MM.1S (cell line): ENCODE measurements at regions not wholly inside any gene's neighbourhood (a gene's known extent, or its start where the extent isn't known, plus 50 kb on each side); places are given as distances from the start of the nearest gene placed in this dataset.
"Not testable (repeated sequence)": the region's sequence is repeated elsewhere in the genome, so short reads cannot be mapped to it uniquely, and the experiment has no call there.

Source experiments
- DNase-seq: peaks from one replicate; pipeline ENCODE4 v3.0.0-alpha.2; 2015
- H2AFZ ChIP-seq: fragments of 300-600 bp; sonication (generic); 2 replicates; pipeline ENCODE4 v1.6.0; 2016; ENCODE audit warnings: antibody characterized with exemption, low read length
- H3F3A ChIP-seq: fragments of 300-600 bp; sonication (generic); 2 replicates; pipeline ENCODE4 v1.6.1; 2016; ENCODE audit warnings: mild to moderate bottlenecking, antibody characterized with exemption, low read length, moderate library complexity, mixed read lengths; ENCODE audit not compliant: insufficient read depth
- H3K27ac ChIP-seq: fragments of 300-600 bp; sonication (generic); 2 replicates; pipeline ENCODE4 v1.5.1; 2016; ENCODE audit warnings: mild to moderate bottlenecking, low read length
- H3K27me3 ChIP-seq: fragments of 300-600 bp; sonication (generic); replicated peaks from 2 replicates; pipeline ENCODE4 v1.6.0; 2016; ENCODE audit warnings: low read length; ENCODE audit not compliant: insufficient read depth
- H3K36me3 ChIP-seq: fragments of 300-600 bp; sonication (generic); replicated peaks from 2 replicates; pipeline ENCODE4 v1.6.1; 2016; ENCODE audit warnings: mild to moderate bottlenecking, low read length, mixed read lengths; ENCODE audit not compliant: insufficient read depth
- H3K4me1 ChIP-seq: fragments of 300-600 bp; sonication (generic); 2 replicates; pipeline ENCODE4 v1.6.1; 2016; ENCODE audit warnings: low read length, mixed read lengths
- H3K4me2 ChIP-seq: fragments of 300-600 bp; sonication (generic); 2 replicates; pipeline ENCODE4 v1.6.0; 2016; ENCODE audit warnings: low read depth, low read length
- H3K4me3 ChIP-seq: fragments of 300-600 bp; sonication (generic); 2 replicates; pipeline ENCODE4 v1.5.1; 2016; ENCODE audit warnings: low read length, mixed read lengths
- H3K79me2 ChIP-seq: fragments of 300-600 bp; sonication (generic); 2 replicates; pipeline ENCODE4 v1.6.1; 2016; ENCODE audit warnings: mixed run types, low read length, mixed read lengths
- H3K9ac ChIP-seq: fragments of 300-600 bp; sonication (generic); 2 replicates; pipeline ENCODE4 v1.6.1; 2016; ENCODE audit warnings: low read length, mixed read lengths
- H3K9me2 ChIP-seq: fragments of 300-600 bp; sonication (generic); replicated peaks from 2 replicates; pipeline ENCODE4 v1.6.1; 2016; ENCODE audit warnings: mild to moderate bottlenecking, low read length, mixed read lengths; ENCODE audit not compliant: insufficient read depth
- H3K9me3 ChIP-seq: fragments of 300-600 bp; sonication (generic); replicated peaks from 2 replicates; pipeline ENCODE4 v1.6.1; 2016; ENCODE audit warnings: mild to moderate bottlenecking, low read length, mixed read lengths; ENCODE audit not compliant: insufficient read depth
- H4K20me1 ChIP-seq: fragments of 300-600 bp; sonication (generic); 2 replicates; pipeline ENCODE4 v1.6.1; 2016; ENCODE audit warnings: mild to moderate bottlenecking, low read length, moderate library complexity, mixed read lengths; ENCODE audit not compliant: insufficient read depth
- CTCF ChIP-seq: fragments of 300-600 bp; sonication (generic); IDR thresholded peaks from 2 replicates; pipeline ENCODE4 v1.5.1; 2016; ENCODE audit warnings: antibody characterized with exemption, low read length, mixed read lengths
- EZH2 ChIP-seq: fragments of 300-600 bp; sonication (generic); optimal IDR thresholded peaks from 2 replicates; pipeline ENCODE3; 2017; ENCODE audit warnings: low read depth, mild to moderate bottlenecking, antibody characterized with exemption, low read length, mixed read lengths
- EZH2phosphoT487 ChIP-seq: fragments of 300-600 bp; sonication (generic); IDR thresholded peaks from 2 replicates; pipeline ENCODE4 v1.6.1; 2018; ENCODE audit warnings: antibody characterized with exemption, low read length

GRCh38 chr5:111626473-111627148 is 114.3 kb upstream of the STARD4 start:
- H3K9me3 ChIP-seq, result no peaks in the 10 kb centered on the region
- no peak overlapping the region for H3K27ac ChIP-seq
- no peaks in the 10 kb centered on the region for H3K79me2 ChIP-seq
- no peaks in the 10 kb centered on the region for H3F3A ChIP-seq
- DNase-seq, result no peak
- no peak overlapping the region for H3K4me2 ChIP-seq
- no peaks in the 10 kb centered on the region for H3K4me1 ChIP-seq
- no peaks in the 10 kb centered on the region for H3K36me3 ChIP-seq
- TF ChIP-seq EZH2phosphoT487 (no peak), CTCF (no peak), EZH2 (no peak)
- H2AFZ ChIP-seq, result no peak overlapping the region
- no peaks in the 10 kb centered on the region for H4K20me1 ChIP-seq
- H3K27me3 ChIP-seq, result no peaks in the 10 kb centered on the region
- no peak overlapping the region for H3K4me3 ChIP-seq
- H3K9ac ChIP-seq, result no peak overlapping the region
- H3K9me2 ChIP-seq, result no peaks in the 10 kb centered on the region

GRCh38 chr5:111618623-111619271 is 106.4 kb upstream of the STARD4 start:
- no peaks in the 10 kb centered on the region for H3K36me3 ChIP-seq

DNA sequence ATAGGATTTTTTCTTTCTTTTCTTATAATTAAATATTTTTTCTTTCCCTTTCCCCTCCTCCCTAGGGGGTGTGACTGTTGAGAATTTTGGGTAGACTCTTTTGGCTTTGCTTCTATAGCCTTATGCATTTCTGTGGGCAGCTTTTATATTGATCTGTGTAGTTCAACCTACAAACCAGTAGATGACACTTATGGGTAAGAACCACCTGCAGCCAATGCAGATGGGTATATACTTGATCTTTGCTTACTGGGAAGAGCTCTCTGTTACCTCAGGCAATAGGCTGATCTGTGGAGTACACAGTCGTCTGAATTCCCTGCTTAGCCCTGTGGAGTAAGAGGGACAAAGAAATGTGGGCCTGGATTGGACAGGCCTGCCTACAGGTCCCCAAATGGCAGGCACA is 102.7 kb upstream of the STARD4 start:
- Histone ChIP-seq H3K9me2 (no peaks in the 10 kb centered on the region), H3F3A (no peaks in the 10 kb centered on the region), H4K20me1 (no peaks in the 10 kb centered on the region), H3K4me1 (no peaks in the 10 kb centered on the region), H3K9me3 (no peaks in the 10 kb centered on the region), H3K9ac (no peak overlapping the region), H3K27me3 (no peaks in the 10 kb centered on the region), H3K36me3 (no peaks in the 10 kb centered on the region), H3K4me3 (no peak overlapping the region), H2AFZ (no peak overlapping the region), H3K4me2 (no peak overlapping the region), H3K27ac (no peak overlapping the region), H3K79me2 (no peaks in the 10 kb centered on the region)
- no peak for DNase-seq
- TF ChIP-seq CTCF (no peak), EZH2 (no peak), EZH2phosphoT487 (no peak)

More at GRCh38 chr5:111618623-111619271, 106.4 kb upstream of the STARD4 start:
- no peak for DNase-seq
- TF ChIP-seq EZH2 (no peak), CTCF (no peak), EZH2phosphoT487 (no peak)
- no peak overlapping the region for H3K4me2 ChIP-seq
- H3K27me3 ChIP-seq, result no peaks in the 10 kb centered on the region
- H3K9me2 ChIP-seq, result no peaks in the 10 kb centered on the region
- no peaks in the 10 kb centered on the region for H3F3A ChIP-seq
- H2AFZ ChIP-seq, result no peak overlapping the region
- no peaks in the 10 kb centered on the region for H3K79me2 ChIP-seq
- H3K9ac ChIP-seq, result no peak overlapping the region
- no peaks in the 10 kb centered on the region for H4K20me1 ChIP-seq
- H3K9me3 ChIP-seq, result no peaks in the 10 kb centered on the region
- H3K4me3 ChIP-seq, result no peak overlapping the region
- no peak overlapping the region for H3K27ac ChIP-seq
- no peaks in the 10 kb centered on the region for H3K4me1 ChIP-seq

- not testable (repeated sequence) for H4K20me1 ChIP-seq, H3K4me3 ChIP-seq, H3K4me2 ChIP-seq, H3K4me1 ChIP-seq, H3K9me3 ChIP-seq, H3F3A ChIP-seq, H2AFZ ChIP-seq, H3K27me3 ChIP-seq, H3K36me3 ChIP-seq, DNase-seq, H3K79me2 ChIP-seq, H3K9ac ChIP-seq, H3K9me2 ChIP-seq, H3K27ac ChIP-seq
Observed at GRCh38 chr5:111612013-111612630, 99.8 kb upstream of the STARD4 start.
